ENCODE measurements at regions not wholly inside any gene's neighbourhood (a gene's known extent, or its start where the extent isn't known, plus 50 kb on each side); places are given as distances from the start of the nearest gene placed in this dataset.

DNA sequence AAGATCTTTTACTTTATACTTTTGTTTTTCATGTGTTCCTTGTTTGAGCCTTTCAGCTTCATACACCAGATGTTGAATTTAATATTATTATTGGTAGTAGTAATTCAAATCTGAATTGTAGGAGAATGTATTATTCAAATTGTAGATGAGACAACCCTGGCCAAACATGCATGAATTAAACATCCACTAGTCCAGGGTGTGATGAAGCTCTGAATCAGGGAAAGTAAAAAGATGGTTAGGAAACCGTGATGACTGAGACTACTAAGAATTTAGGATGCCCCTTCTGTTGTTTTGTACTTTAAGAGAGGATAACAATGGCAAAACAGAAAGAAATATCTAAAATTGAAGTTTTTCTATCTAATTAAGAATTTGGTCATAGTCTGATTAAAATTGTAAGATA lies 227.8 kb upstream of the CDH2 start:
- Histone ChIP-seq H3K4me1 (ENCODE audit: low read depth) (no peaks in the 10 kb centered on the region), H3K27me3 (no peaks in the 10 kb centered on the region), H3K27ac (no peak overlapping the region), H3K9me3 (ENCODE audit: low read depth) (no peaks in the 10 kb centered on the region), H3K36me3 (no peaks in the 10 kb centered on the region), H3K4me3 (no peak overlapping the region)
- TF ChIP-seq, protein P1, sequence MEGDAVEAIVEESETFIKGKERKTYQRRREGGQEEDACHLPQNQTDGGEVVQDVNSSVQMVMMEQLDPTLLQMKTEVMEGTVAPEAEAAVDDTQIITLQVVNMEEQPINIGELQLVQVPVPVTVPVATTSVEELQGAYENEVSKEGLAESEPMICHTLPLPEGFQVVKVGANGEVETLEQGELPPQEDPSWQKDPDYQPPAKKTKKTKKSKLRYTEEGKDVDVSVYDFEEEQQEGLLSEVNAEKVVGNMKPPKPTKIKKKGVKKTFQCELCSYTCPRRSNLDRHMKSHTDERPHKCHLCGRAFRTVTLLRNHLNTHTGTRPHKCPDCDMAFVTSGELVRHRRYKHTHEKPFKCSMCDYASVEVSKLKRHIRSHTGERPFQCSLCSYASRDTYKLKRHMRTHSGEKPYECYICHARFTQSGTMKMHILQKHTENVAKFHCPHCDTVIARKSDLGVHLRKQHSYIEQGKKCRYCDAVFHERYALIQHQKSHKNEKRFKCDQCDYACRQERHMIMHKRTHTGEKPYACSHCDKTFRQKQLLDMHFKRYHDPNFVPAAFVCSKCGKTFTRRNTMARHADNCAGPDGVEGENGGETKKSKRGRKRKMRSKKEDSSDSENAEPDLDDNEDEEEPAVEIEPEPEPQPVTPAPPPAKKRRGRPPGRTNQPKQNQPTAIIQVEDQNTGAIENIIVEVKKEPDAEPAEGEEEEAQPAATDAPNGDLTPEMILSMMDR (IDR thresholded peaks at IDR 0.05; ENCODE audit: low read depth, low read length) = no peak
- no peak for DNase-seq (ENCODE audit: low read depth in 1 of 2, low spot score in 1 of 2)

DNA sequence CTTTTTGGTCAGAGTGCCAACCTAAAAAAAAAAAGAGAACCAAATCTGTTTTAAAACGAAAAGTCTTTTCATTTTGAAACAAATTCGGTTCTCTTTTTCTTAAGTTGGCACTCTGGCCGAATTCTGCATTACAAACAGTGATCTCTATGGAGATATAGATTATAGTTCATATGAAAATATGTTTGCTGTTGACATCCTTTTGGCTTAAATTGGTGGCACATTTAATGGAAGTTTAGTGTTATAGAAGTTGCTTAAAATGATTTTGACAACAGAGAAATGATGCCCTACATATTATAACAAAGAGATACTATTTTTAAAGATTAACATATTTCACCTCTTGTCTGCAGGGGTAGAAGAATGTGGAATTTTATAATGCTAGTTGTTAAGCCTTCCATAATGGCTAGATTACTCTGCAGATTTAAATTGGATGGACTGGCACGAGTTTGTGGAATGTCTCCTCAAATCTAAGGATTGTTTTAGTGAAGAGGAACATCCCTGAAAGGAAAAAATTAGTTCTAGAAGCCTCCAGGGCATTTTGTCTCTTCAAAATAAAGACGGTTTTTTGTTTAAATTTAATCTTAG lies 222.9 kb upstream of the CDH2 start:
- Histone ChIP-seq H3K4me1 (ENCODE audit: low read depth) (no peaks in the 10 kb centered on the region), H3K36me3 (no peaks in the 10 kb centered on the region), H3K27me3 (no peaks in the 10 kb centered on the region), H3K9me3 (ENCODE audit: low read depth) (no peaks in the 10 kb centered on the region), H3K27ac (no peak overlapping the region), H3K4me3 (no peak overlapping the region)
- TF ChIP-seq, protein P1 (IDR thresholded peaks at IDR 0.05; ENCODE audit: low read depth, low read length) = no peak
- DNase-seq (ENCODE audit: low read depth in 1 of 2, low spot score in 1 of 2) = no peak

DNA sequence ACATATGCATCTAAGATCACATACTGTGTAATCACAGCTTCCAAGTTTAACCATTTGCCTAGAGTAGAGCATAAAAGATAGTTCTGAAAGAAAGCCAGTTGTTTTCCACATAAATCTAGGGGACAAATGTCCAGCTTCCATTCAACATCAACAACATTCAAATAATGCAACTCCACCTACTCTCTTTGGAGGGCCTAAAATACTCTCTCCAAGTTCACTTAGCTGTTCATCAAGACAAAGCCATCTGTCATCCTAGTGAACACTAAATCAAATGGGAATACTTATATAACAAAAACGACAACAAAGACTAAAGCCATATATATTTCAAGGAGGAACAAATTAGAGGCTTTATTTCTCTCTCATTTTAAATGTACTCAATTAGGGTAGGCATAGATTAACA lies 221.5 kb upstream of the CDH2 start:
- Histone ChIP-seq H3K9me3 (ENCODE audit: low read depth) (no peaks in the 10 kb centered on the region), H3K4me3 (no peak overlapping the region), H3K36me3 (no peaks in the 10 kb centered on the region), H3K27ac (no peak overlapping the region), H3K4me1 (ENCODE audit: low read depth) (no peaks in the 10 kb centered on the region), H3K27me3 (no peaks in the 10 kb centered on the region)
- TF ChIP-seq, protein P1 (IDR thresholded peaks at IDR 0.05; ENCODE audit: low read depth, low read length) = no peak
- DNase-seq (ENCODE audit: low read depth in 1 of 2, low spot score in 1 of 2) = no peak

DNA sequence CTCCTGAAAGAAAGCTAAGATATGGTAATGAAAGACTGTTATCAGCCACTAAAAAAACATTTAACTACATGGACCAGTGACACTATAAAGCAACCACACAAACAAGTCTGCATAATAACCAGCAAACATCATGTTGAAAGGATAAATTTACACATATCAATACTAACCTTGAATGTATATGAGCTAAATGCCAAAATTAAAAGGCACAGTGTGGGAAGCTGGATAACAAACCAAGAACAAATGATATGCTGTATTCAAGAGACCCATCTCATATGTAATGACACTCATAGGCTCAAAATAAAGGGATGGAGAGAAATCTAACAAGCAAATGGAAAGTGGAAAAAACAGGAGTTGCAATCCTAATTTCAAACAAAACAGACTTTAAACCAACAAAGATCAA lies 213.1 kb upstream of the CDH2 start:
- TF ChIP-seq, protein P1 (IDR thresholded peaks at IDR 0.05; ENCODE audit: low read depth, low read length) = no peak
- no peak overlapping the region for H3K27ac ChIP-seq
- H3K9me3 ChIP-seq (ENCODE audit: low read depth) = no peaks in the 10 kb centered on the region
- H3K36me3 ChIP-seq = no peaks in the 10 kb centered on the region
- no peak for DNase-seq (ENCODE audit: low read depth in 1 of 2, low spot score in 1 of 2)
- no peaks in the 10 kb centered on the region for H3K27me3 ChIP-seq
- no peaks in the 10 kb centered on the region for H3K4me1 ChIP-seq (ENCODE audit: low read depth)
- H3K4me3 ChIP-seq = no peak overlapping the region

DNA sequence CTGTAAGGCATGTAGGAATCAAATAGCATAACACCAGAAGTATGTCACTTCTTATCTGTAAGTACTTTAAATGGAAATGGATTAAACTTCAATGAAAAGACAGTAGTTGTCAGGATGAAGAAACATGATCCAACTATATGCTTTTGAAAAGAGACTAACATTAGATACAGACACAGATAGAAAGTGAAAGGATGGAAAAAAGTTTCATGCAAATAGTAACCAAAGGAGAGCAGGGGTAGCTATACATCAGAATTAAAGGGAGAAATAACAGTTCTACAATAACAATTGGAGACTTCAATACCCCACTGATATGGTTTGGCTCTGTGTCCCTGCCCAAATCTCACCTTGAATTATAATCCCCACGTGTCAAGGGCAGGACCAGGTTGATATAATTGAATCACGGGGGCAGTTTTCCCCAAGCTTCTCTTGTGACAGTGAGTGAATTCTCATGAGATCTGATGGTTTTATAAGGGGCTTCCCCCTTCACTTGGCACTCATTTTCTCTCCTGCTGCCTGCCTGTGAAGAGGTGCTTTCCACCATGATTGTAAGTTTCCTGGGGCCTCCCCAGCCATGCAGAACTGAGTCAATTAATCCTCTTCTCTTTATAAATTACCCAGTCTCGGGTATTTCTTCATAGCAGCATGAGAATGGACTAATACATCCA lies 205.4 kb upstream of the CDH2 start:
- Histone ChIP-seq H3K4me3 (no peak overlapping the region), H3K36me3 (no peaks in the 10 kb centered on the region), H3K27ac (no peak overlapping the region), H3K4me1 (ENCODE audit: low read depth) (no peaks in the 10 kb centered on the region), H3K27me3 (no peaks in the 10 kb centered on the region), H3K9me3 (ENCODE audit: low read depth) (no peaks in the 10 kb centered on the region)
- DNase-seq (ENCODE audit: low read depth in 1 of 2, low spot score in 1 of 2) = no peak
- TF ChIP-seq, protein P1 (IDR thresholded peaks at IDR 0.05; ENCODE audit: low read depth, low read length) = no peak
